Left ventricle myocardium superior (tissue), 1 donor: ENCODE measurements at regions not wholly inside any gene's neighbourhood (a gene's known extent, or its start where the extent isn't known, plus 50 kb on each side); places are given as distances from the start of the nearest gene placed in this dataset.
"Not testable (repeated sequence)": the region's sequence is repeated elsewhere in the genome, so short reads cannot be mapped to it uniquely, and the experiment has no call there.

Experiments
- ATAC-seq: fragments of 200-7000 bp; cut with Tn5 transposase; one replicate; pipeline ENCODE4 v1.9.1; 2020; ENCODE audit warnings: mild to moderate bottlenecking, moderate library complexity
- DNase-seq: peaks from one replicate; pipeline ENCODE4 v3.0.0-alpha.2; 2020
- intact Hi-C: fragments of 100-400 bp; cut with micrococcal nuclease; formaldehyde crosslinking; loops from one replicate; pipeline ENCODE4 v1.11.0; 2022
- donor health status: DM: no; HTN: yes; CAD: no; lungs with severe emphysema.

DNA sequence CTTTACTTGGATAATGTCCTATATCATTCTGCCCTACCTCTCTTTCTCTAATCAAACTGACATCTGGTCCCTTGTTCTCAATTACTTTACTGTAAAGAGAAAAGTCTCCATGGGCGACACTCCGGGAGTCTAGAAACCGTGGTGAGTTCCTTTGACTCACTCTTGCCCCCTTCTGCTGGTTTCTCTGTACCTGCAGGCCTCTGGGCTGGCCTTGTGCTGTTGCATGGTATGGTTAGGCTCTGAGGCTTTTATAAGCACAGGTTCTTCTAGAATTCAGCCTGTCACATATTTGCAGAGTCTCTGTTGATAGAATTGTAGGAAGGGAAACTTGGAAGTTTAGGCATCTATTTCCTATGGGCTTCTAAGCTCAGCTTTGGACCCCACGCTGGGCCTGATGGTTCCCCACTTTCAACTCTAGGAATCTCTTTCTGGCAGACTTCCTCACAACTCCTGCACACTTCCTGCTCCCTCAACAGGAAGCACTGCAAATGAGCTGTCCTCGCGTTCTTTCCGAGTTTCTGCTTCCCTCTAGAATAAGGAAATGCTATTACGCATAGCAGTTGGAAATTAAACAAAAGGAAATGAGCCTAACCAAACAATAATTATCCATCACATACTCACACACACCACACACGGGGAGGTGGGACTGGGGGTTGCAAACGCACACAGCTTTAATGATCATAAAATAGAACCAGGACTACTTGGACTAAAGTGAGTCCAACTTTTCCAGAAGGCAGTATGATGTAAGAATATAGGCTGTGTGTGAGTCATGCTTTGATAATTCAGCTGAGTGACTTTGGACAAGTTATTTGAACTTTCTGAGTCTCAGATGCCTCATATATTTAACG is 683.3 kb downstream of the QKI start:
- intact Hi-C loops, result no loop called here
- ATAC-seq (peak; percentile 44), DNase-seq (no peak)

GRCh38 chr6:164097056-164097455 is 682.5 kb downstream of the QKI start:
- no peak for ATAC-seq
- intact Hi-C loops, result no loop called here
- no peak for DNase-seq

DNA sequence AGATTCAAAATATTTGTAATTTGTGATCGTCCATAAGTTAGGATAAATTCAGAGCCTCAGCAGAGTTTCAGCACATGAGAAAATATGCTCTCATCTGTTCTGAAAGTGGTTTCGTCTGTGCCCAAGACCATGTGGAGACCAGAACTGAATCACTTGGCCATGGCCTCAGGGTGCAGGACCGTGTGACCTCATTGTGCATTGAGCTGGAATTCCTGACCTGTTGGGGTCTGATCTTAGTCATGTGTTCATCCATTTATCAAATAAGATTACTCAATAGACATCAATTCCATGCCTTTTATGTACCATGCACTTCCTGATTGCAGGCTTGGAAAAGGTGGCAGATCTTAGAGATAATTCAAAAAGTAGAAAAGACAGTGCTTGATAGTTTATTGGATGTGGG is 680.5 kb downstream of the QKI start:
- intact Hi-C loops, result no loop called here
- no peak for DNase-seq
- no peak for ATAC-seq

DNA sequence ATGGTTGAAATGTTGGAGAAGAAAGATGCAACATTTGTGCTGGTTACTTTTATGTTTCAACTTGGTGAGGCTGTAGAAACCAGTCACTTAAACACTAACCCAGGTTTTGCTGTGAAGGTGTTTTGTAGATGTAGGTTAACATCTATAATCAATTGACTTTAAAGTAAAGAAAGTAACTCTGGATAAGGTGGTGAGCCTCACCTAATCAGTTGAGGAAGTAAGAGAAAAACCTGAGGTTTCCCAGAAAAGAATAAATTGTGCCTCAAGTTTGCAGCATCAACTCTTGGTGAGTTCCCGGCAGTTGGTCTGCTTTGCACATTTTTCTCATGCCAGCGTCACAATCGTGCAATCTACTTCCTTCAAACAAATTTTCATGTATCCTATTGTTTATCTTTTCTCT is 673.4 kb downstream of the QKI start:
- intact Hi-C loops, result no loop called here
- DNase-seq, result no peak
- no peak for ATAC-seq

GRCh38 chr6:164087211-164087610 is 672.7 kb downstream of the QKI start:
- no peak for ATAC-seq
- no peak for DNase-seq

GRCh38 chr6:164086076-164086887 is 671.8 kb downstream of the QKI start:
- ATAC-seq, result peak; percentile 51
- intact Hi-C loops, result no loop called here
- DNase-seq, result no peak

More at GRCh38 chr6:164087211-164087610, 672.7 kb downstream of the QKI start:
- intact Hi-C loops, result no loop called here

- ATAC-seq (peak; percentile 97), DNase-seq (peak; percentile 91)
- intact Hi-C loops, result no loop called here
Measured at GRCh38 chr6:164085091-164086075, 670.9 kb downstream of the QKI start.

GRCh38 chr6:164079275-164079600 is 664.7 kb downstream of the QKI start:
- ATAC-seq (no peak), DNase-seq (no peak)
- intact Hi-C loops, result no loop called here

GRCh38 chr6:164078532-164079274 is 664.2 kb downstream of the QKI start:
- ATAC-seq (peak; percentile 70), DNase-seq (no peak)
- intact Hi-C loops, result no loop called here

DNA sequence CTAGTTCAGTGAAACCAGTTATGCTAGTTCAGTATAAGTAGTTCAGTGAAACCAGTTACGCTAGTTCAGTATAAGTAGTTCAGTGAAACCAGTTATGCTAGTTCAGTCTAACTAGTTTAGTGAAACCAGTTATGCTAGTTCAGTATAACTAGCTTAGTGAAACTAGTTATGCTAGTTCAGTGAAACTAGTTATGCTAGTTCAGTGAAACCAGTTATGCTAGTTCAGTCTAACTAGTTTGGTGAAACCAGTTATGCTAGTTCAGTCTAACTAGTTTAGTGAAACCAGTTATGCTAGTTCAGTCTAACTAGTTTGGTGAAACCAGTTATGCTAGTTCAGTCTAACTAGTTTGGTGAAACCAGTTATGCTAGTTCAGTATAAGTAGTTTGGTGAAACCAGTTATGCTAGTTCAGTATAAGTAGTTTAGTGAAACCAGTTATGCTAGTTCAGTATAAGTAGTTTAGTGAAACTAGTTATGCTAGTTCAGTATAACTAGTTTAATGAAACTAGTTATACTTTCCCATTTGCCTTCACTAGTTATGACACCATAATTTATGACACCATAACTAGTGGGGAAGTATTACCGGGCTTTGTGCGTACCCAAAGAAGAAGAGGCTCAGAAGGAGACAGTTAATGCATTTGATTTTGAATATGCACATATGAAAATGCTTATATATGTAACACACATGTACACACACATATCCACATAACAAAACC is 662.5 kb downstream of the QKI start:
- ATAC-seq, intact Hi-C loops, DNase-seq: not testable (repeated sequence)

- no peak for ATAC-seq
- DNase-seq, result no peak
- intact Hi-C loops, result no loop called here
Measured at GRCh38 chr6:164075981-164076615, 661.6 kb downstream of the QKI start.

DNA sequence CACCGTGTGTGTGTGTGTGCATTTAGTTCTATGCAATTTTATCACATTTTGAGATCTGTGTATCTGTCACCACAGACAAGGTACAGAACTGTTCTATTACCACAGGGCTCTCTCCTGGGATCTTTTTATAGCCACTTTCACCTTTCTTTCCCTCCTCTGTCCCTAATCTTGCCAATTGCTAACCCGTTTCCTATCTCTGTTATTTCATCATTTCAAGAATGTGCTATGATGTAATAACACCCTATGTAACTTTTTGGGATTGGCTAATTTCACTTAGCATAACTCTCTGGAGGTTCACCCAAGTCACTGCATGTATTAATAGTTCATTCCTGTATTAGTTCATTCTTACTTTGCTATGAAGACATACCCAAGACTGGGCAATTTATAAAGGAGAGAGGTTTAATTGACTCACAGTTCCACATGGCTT is 657.7 kb downstream of the QKI start:
- no peak for DNase-seq
- no peak for ATAC-seq
- intact Hi-C loops, result no loop called here

GRCh38 chr6:164069350-164069990 is 655.0 kb downstream of the QKI start:
- ATAC-seq (peak; percentile 93), DNase-seq (peak; percentile 83)
- intact Hi-C loops, result no loop called here

DNA sequence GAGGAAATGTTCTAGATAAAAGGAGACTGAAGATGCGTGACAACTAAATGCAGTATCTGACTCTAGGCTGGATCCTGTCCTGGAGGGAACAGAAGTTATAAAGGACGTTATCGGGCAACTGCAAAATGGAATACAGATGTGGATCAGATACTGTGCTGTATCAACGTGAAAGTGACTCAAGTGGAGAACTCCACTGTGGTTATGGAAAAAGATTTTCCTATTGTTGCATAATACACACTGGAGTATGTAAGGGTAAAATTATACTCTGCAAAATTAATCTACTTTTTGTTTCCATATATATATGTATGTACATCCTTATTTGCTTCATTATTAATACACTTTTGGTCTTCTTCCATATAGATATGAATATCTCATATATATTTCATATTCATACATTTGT is 654.0 kb downstream of the QKI start:
- DNase-seq (no peak), ATAC-seq (peak; percentile 26)
- intact Hi-C loops, result no loop called here

GRCh38 chr6:164066766-164067165 is 652.2 kb downstream of the QKI start:
- intact Hi-C loops, result no loop called here
- DNase-seq (no peak), ATAC-seq (no peak)

DNA sequence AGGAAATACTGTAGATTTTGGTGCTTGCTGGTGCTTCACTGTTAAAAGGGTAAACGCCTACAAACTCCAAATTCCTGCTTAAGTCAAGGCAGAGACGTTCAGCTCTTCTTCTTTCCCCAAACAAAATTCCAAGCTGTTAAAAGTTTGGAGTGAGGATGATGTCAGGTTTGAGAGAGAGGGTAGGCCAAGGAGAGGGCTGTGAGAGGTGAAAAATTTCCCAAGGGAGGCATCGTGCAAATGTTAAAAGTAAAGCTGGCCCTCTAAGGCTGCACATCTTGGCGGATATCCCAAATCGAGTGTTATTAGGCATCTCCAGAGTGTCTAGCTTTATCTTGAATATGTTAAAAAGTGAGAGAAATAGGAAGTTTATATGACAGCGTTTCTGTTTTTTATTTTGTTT is 651.8 kb downstream of the QKI start:
- intact Hi-C loops, result no loop called here
- ATAC-seq (peak; percentile 41), DNase-seq (no peak)

DNA sequence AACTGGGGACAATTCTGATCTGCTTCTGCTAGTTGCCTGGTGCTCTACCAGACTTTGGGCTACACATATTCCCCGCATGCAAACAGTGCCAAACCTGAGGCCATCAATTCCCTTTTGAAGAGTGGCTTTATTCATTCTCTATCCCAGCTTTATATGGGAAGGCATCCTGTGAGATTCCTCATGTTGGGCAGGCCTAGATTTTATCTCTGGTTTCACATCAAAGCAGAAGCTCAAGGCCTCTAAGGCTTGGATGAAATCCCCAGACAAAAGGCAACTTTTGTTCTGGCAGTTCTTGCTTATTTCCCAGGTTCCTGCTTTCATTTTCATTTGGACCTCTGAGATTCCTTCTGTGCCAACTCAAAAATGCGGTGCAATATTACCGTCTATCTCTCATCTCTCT is 648.8 kb downstream of the QKI start:
- DNase-seq, result no peak
- ATAC-seq, result no peak
- intact Hi-C loops, result no loop called here
